NCI-H187 treated with DMSO at 0.1 percent for 48 hours (cell line): ENCODE measurements at regions not wholly inside any gene's neighbourhood (a gene's known extent, or its start where the extent isn't known, plus 50 kb on each side); places are given as distances from the start of the nearest gene placed in this dataset.

Experiments
- DNase-seq: peaks from one replicate; lab custom pipeline; 2025; lab: John Stamatoyannopoulos, UW

GRCh38 chr2:228334180-228334579 is 152.7 kb upstream of the SPHKAP start:
- DNase-seq, result no peak

GRCh38 chr2:228329282-228329681 is 147.8 kb upstream of the SPHKAP start:
- DNase-seq, result no peak

GRCh38 chr2:228321015-228321414 is 139.5 kb upstream of the SPHKAP start:
- no peak for DNase-seq

GRCh38 chr2:228318218-228318617 is 136.7 kb upstream of the SPHKAP start:
- no peak for DNase-seq

- DNase-seq, result no peak
These were observed 130.7 kb upstream of the SPHKAP start for GRCh38 chr2:228312172-228312571.

GRCh38 chr2:228303960-228304359 is 122.5 kb upstream of the SPHKAP start:
- no peak for DNase-seq

- no peak for DNase-seq
These were observed 102.1 kb upstream of the SPHKAP start for GRCh38 chr2:228283491-228284171.

- DNase-seq, result no peak
These were observed 100.9 kb upstream of the SPHKAP start for GRCh38 chr2:228282376-228282775.

- no peak for DNase-seq
These were observed 91.7 kb upstream of the SPHKAP start for GRCh38 chr2:228273159-228273558.

GRCh38 chr2:228269351-228269750 is 87.9 kb upstream of the SPHKAP start:
- DNase-seq, result no peak

- no peak for DNase-seq
These were observed 87.3 kb upstream of the SPHKAP start for GRCh38 chr2:228268756-228269155.

- DNase-seq, result no peak
These were observed 86.8 kb upstream of the SPHKAP start for GRCh38 chr2:228268301-228268700.

- no peak for DNase-seq
These were observed 81.7 kb upstream of the SPHKAP start for GRCh38 chr2:228263156-228263555.

- no peak for DNase-seq
These were observed 80.1 kb upstream of the SPHKAP start for GRCh38 chr2:228261546-228261945.

- DNase-seq, result no peak
These were observed 75.9 kb upstream of the SPHKAP start for GRCh38 chr2:228257379-228257778.

GRCh38 chr2:228253752-228254151 is 72.3 kb upstream of the SPHKAP start:
- DNase-seq, result no peak

GRCh38 chr2:228247335-228247734 is 65.8 kb upstream of the SPHKAP start:
- no peak for DNase-seq

GRCh38 chr2:228245601-228246000 is 64.1 kb upstream of the SPHKAP start:
- DNase-seq, result no peak

- no peak for DNase-seq
These were observed 61.1 kb upstream of the SPHKAP start for GRCh38 chr2:228242591-228242990.

GRCh38 chr2:228239907-228240561 is 58.5 kb upstream of the SPHKAP start:
- no peak for DNase-seq

- no peak for DNase-seq
These were observed 57.9 kb upstream of the SPHKAP start for GRCh38 chr2:228239207-228239906.
